GM13976 (cell line): ENCODE measurements at regions not wholly inside any gene's neighbourhood (a gene's known extent, or its start where the extent isn't known, plus 50 kb on each side); places are given as distances from the start of the nearest gene placed in this dataset.

Experiments
- DNase-seq: peaks from one replicate; pipeline ENCODE4 v3.0.0; 2012; ENCODE audit warnings: low spot score
- in situ Hi-C: fragments of 300-500 bp; cut with MboI; formaldehyde crosslinking; loops from one replicate; pipeline ENCODE4 v1.12.0; 2022; ENCODE audit warnings: low sequenced_read_pairs, mixed read lengths, inconsistent platforms; ENCODE audit not compliant: unreplicated experiment
- TF ChIP-seq, protein P1 (sequence below): IDR thresholded peaks from 2 replicates; pipeline ENCODE4 v1.5.1; 2012; ENCODE audit warnings: borderline replicate concordance, mild to moderate bottlenecking; ENCODE audit not compliant: insufficient read depth; ENCODE audit errors: extremely low read depth, missing control alignments, control extremely low read depth

DNA sequence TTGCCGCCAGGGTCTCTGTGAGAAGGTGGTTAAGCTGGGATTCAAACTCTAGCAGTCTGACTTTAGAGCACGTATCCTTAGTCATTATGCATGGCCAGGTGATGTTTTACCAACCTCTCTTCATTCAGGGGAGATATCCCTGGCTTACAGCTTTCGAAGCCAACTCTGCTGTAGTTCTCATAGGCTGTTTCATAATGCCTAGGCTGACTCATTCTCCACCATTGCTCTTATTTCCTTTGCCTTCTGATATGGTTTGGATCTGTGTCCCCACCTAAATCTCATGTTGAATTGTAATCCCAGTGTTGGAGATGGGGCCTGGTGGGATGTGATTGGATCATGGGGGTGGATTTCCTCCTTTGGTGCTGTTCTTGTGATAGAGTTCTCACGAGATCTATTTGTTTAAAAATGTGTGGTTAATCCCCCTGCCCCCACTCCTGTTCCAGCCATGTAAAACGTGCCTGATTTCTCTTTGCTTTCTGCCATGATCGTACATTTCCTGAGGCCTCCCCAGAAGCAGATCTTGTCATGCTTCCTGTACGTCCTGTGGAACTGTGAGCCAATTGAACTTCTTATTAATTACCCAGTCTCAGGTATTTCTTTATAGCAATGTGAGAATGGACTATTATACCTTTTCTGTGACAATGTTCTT, 94.6 kb upstream of the MAN1A1 start:
- no peak for DNase-seq
- TF ChIP-seq, protein P1, sequence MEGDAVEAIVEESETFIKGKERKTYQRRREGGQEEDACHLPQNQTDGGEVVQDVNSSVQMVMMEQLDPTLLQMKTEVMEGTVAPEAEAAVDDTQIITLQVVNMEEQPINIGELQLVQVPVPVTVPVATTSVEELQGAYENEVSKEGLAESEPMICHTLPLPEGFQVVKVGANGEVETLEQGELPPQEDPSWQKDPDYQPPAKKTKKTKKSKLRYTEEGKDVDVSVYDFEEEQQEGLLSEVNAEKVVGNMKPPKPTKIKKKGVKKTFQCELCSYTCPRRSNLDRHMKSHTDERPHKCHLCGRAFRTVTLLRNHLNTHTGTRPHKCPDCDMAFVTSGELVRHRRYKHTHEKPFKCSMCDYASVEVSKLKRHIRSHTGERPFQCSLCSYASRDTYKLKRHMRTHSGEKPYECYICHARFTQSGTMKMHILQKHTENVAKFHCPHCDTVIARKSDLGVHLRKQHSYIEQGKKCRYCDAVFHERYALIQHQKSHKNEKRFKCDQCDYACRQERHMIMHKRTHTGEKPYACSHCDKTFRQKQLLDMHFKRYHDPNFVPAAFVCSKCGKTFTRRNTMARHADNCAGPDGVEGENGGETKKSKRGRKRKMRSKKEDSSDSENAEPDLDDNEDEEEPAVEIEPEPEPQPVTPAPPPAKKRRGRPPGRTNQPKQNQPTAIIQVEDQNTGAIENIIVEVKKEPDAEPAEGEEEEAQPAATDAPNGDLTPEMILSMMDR: no peak
- in situ Hi-C loops: no loop called here

DNA sequence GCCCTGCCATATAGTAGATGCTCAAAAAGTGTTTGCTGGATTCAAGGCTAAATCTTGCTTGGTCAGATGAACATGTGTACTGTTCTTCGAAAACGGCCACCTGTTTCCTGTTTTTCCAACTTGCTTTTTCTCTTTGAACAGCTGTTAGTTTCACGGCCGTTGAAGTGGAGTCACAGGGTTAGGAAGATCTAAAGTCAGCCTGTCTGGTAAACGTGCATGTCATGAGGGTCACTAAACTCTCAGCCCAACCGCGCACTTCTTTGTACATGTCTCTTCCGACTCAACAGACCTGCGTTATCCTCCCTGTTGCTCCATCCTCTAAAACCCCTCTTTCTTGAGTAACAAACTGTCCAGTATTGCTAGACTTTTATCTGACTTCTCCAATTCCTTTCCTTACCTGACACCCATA, 93.2 kb upstream of the MAN1A1 start:
- no peak for DNase-seq
- in situ Hi-C loops: no loop called here
- TF ChIP-seq, protein P1: no peak

- no peak for DNase-seq
- in situ Hi-C loops: no loop called here
- TF ChIP-seq, protein P1: no peak
These were observed 91.4 kb upstream of the MAN1A1 start for GRCh38 chr6:119440953-119441352.

GRCh38 chr6:119436583-119436982, 87.0 kb upstream of the MAN1A1 start:
- DNase-seq: no peak
- in situ Hi-C loops: no loop called here

GRCh38 chr6:119431799-119432198, 82.2 kb upstream of the MAN1A1 start:
- TF ChIP-seq, protein P1: no peak
- in situ Hi-C loops: no loop called here

More at GRCh38 chr6:119436583-119436982, 87.0 kb upstream of the MAN1A1 start:
- TF ChIP-seq, protein P1: no peak

GRCh38 chr6:119430805-119431204, 81.2 kb upstream of the MAN1A1 start:
- no peak for DNase-seq
- in situ Hi-C loops: no loop called here
- TF ChIP-seq, protein P1: no peak

More at GRCh38 chr6:119431799-119432198, 82.2 kb upstream of the MAN1A1 start:
- no peak for DNase-seq
